Neural progenitor cell (in vitro differentiated cells): ENCODE measurements at regions not wholly inside any gene's neighbourhood (a gene's known extent, or its start where the extent isn't known, plus 50 kb on each side); places are given as distances from the start of the nearest gene placed in this dataset.

Experiments
- DNase-seq: peaks from one replicate; pipeline ENCODE4 v3.0.0-alpha.2; 2016; ENCODE audit warnings: low spot score
- H2AFZ ChIP-seq: fragments of 200-600 bp; sonication (generic); replicated peaks from 2 replicates; pipeline ENCODE4 v1.6.1; 2016; ENCODE audit warnings: antibody characterized with exemption
- H3F3A ChIP-seq: fragments of 200-600 bp; sonication (generic); 2 replicates; pipeline ENCODE4 v1.6.1; 2016; ENCODE audit warnings: antibody characterized with exemption, low read depth
- H3K27ac ChIP-seq: fragments of 200-600 bp; sonication (generic); 2 replicates; pipeline ENCODE4 v1.5.1; 2016; ENCODE audit warnings: mild to moderate bottlenecking
- H3K27me3 ChIP-seq: fragments of 200-600 bp; sonication (generic); 2 replicates; pipeline ENCODE4 v1.6.1; 2016; ENCODE audit warnings: mild to moderate bottlenecking, moderate library complexity
- H3K36me3 ChIP-seq: fragments of 200-600 bp; sonication (generic); 2 replicates; pipeline ENCODE4 v1.5.1; 2016
- H3K4me1 ChIP-seq: fragments of 200-600 bp; sonication (generic); 2 replicates; pipeline ENCODE4 v1.6.1; 2016; ENCODE audit warnings: mixed run types
- H3K4me2 ChIP-seq: fragments of 200-600 bp; sonication (generic); 2 replicates; pipeline ENCODE4 v1.6.1; 2016
- H3K4me3 ChIP-seq: fragments of 200-600 bp; sonication (generic); 2 replicates; pipeline ENCODE4 v1.5.1; 2016
- H3K79me2 ChIP-seq: fragments of 200-600 bp; sonication (generic); 2 replicates; pipeline ENCODE4 v1.6.1; 2016; ENCODE audit warnings: low read depth
- H3K9ac ChIP-seq: fragments of 200-600 bp; sonication (generic); 2 replicates; pipeline ENCODE4 v1.6.1; 2016
- H3K9me3 ChIP-seq: fragments of 200-600 bp; sonication (generic); 2 replicates; pipeline ENCODE4 v1.5.1; 2016; ENCODE audit warnings: low read depth
- H4K20me1 ChIP-seq: fragments of 200-600 bp; sonication (generic); 2 replicates; pipeline ENCODE4 v1.6.1; 2016; ENCODE audit warnings: low read depth
- H3K27ac Mint-ChIP-seq: 3 replicates; pipeline ENCODE4 v1.8.0; 2021; ENCODE audit warnings: mixed read lengths
- H3K27me3 Mint-ChIP-seq: 2 replicates; pipeline ENCODE4 v1.8.0; 2022; ENCODE audit warnings: low read depth, mild to moderate bottlenecking, inconsistent platforms, moderate library complexity, mixed read lengths; ENCODE audit not compliant: insufficient read depth
- H3K36me3 Mint-ChIP-seq: 3 replicates; pipeline ENCODE4 v1.8.0; 2021; ENCODE audit warnings: mixed read lengths
- H3K4me1 Mint-ChIP-seq: 3 replicates; pipeline ENCODE4 v1.8.0; 2021; ENCODE audit warnings: mixed read lengths
- H3K4me3 Mint-ChIP-seq: 3 replicates; pipeline ENCODE4 v1.8.0; 2021; ENCODE audit warnings: mild to moderate bottlenecking, moderate library complexity, mixed read lengths
- H3K9me3 Mint-ChIP-seq: 3 replicates; pipeline ENCODE4 v1.8.0; 2020; ENCODE audit warnings: mixed read lengths
- CTCF ChIP-seq: fragments of 200-600 bp; sonication (generic); IDR thresholded peaks from 2 replicates; pipeline ENCODE4 v1.5.1; 2017; ENCODE audit warnings: antibody characterized with exemption, mild to moderate bottlenecking
- EZH2 ChIP-seq: fragments of 200-600 bp; sonication (generic); IDR thresholded peaks from 2 replicates; pipeline ENCODE4 v1.6.1; 2017; ENCODE audit warnings: antibody characterized with exemption, mild to moderate bottlenecking, moderate library complexity
- EZH2phosphoT487 ChIP-seq: fragments of 200-600 bp; sonication (generic); IDR thresholded peaks from 2 replicates; pipeline ENCODE4 v1.6.1; 2017; ENCODE audit warnings: antibody characterized with exemption

GRCh38 chr1:222286011-222286410, 261.9 kb downstream of the HHIPL2 start:
- H3K9me3 Mint-ChIP-seq = no peaks in the 10 kb centered on the region
- Histone ChIP-seq H3K36me3 (no peaks in the 10 kb centered on the region), H3K9me3 (no peaks in the 10 kb centered on the region), H3K4me1 (no peaks in the 10 kb centered on the region), H3K4me3 (no peak overlapping the region), H3K27me3 (no peaks in the 10 kb centered on the region), H3F3A (no peaks in the 10 kb centered on the region), H3K27ac (no peak overlapping the region), H2AFZ (no peak overlapping the region), H3K4me2 (no peak overlapping the region), H3K79me2 (no peaks in the 10 kb centered on the region), H4K20me1 (no peaks in the 10 kb centered on the region), H3K9ac (no peak overlapping the region)
- TF ChIP-seq EZH2 (no peak), CTCF (no peak), EZH2phosphoT487 (no peak)
- no peaks in the 10 kb centered on the region for H3K36me3 Mint-ChIP-seq
- H3K27me3 Mint-ChIP-seq = no peaks in the 10 kb centered on the region
- no peak overlapping the region for H3K4me3 Mint-ChIP-seq
- no peak overlapping the region for H3K27ac Mint-ChIP-seq
- H3K4me1 Mint-ChIP-seq = peaks cover 5% of the 10 kb centered on the region
- DNase-seq = no peak

- Histone ChIP-seq H3K36me3 (no peaks in the 10 kb centered on the region), H3K9me3 (no peaks in the 10 kb centered on the region), H3K9ac (no peak overlapping the region), H3K4me2 (no peak overlapping the region), H3K4me1 (no peaks in the 10 kb centered on the region), H3K79me2 (no peaks in the 10 kb centered on the region), H4K20me1 (no peaks in the 10 kb centered on the region), H3K27me3 (no peaks in the 10 kb centered on the region), H2AFZ (no peak overlapping the region), H3K27ac (no peak overlapping the region), H3K4me3 (no peak overlapping the region), H3F3A (no peaks in the 10 kb centered on the region)
- H3K9me3 Mint-ChIP-seq = peaks cover 2% of the 10 kb centered on the region
- no peak overlapping the region for H3K27ac Mint-ChIP-seq
- H3K4me3 Mint-ChIP-seq = no peak overlapping the region
- no peaks in the 10 kb centered on the region for H3K36me3 Mint-ChIP-seq
- TF ChIP-seq EZH2 (no peak), EZH2phosphoT487 (no peak), CTCF (no peak)
- peaks cover 5% of the 10 kb centered on the region for H3K4me1 Mint-ChIP-seq
- DNase-seq = no peak
- H3K27me3 Mint-ChIP-seq = no peaks in the 10 kb centered on the region
Observed at GRCh38 chr1:222285526-222285925, 262.4 kb downstream of the HHIPL2 start.

GRCh38 chr1:222284466-222284865, 263.4 kb downstream of the HHIPL2 start:
- Histone ChIP-seq H3K79me2 (no peaks in the 10 kb centered on the region), H3K4me2 (no peak overlapping the region), H3K4me3 (no peak overlapping the region), H2AFZ (no peak overlapping the region), H3K27ac (no peak overlapping the region), H3K27me3 (no peaks in the 10 kb centered on the region), H3K36me3 (no peaks in the 10 kb centered on the region), H4K20me1 (no peaks in the 10 kb centered on the region), H3K9me3 (no peaks in the 10 kb centered on the region), H3K9ac (no peak overlapping the region), H3F3A (no peaks in the 10 kb centered on the region), H3K4me1 (no peaks in the 10 kb centered on the region)
- no peak for TF ChIP-seq EZH2
- no peak for TF ChIP-seq EZH2phosphoT487
- TF ChIP-seq CTCF = no peak
- DNase-seq = no peak
- no peak overlapping the region for H3K27ac Mint-ChIP-seq
- no peaks in the 10 kb centered on the region for H3K27me3 Mint-ChIP-seq
- H3K4me1 Mint-ChIP-seq = peaks cover 5% of the 10 kb centered on the region
- H3K9me3 Mint-ChIP-seq = peaks cover 2% of the 10 kb centered on the region
- no peak overlapping the region for H3K4me3 Mint-ChIP-seq
- H3K36me3 Mint-ChIP-seq = no peaks in the 10 kb centered on the region
